GM21423 (cell line): ENCODE measurements at regions not wholly inside any gene's neighbourhood (a gene's known extent, or its start where the extent isn't known, plus 50 kb on each side); places are given as distances from the start of the nearest gene placed in this dataset.

Source experiments
- ATAC-seq: cut with Tn5 transposase; IDR thresholded peaks from one replicate; pipeline ENCODE4 v1.9.1; 2021; ENCODE audit warnings: mild to moderate bottlenecking, moderate library complexity; ENCODE audit not compliant: unreplicated experiment

DNA sequence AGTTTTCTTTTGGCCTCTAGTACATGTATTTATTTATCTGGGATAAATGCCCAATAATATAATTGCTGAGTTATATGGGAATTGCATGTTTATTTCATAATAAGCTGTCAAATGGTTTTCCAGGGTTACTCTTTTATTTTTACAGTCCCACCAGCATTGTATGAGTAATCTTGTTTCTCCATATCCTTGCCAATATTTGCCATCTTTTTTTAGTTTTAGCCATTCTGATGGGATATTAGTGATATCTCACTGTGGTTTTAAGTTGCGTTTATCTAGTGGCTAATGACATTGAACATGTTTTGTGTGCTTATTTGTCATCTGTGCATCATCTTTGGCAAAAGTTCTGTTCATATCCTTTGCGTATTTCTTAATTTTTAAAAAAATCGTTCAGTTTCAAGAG lies 372.8 kb upstream of the CCDC179 start:
- no peak for ATAC-seq

DNA sequence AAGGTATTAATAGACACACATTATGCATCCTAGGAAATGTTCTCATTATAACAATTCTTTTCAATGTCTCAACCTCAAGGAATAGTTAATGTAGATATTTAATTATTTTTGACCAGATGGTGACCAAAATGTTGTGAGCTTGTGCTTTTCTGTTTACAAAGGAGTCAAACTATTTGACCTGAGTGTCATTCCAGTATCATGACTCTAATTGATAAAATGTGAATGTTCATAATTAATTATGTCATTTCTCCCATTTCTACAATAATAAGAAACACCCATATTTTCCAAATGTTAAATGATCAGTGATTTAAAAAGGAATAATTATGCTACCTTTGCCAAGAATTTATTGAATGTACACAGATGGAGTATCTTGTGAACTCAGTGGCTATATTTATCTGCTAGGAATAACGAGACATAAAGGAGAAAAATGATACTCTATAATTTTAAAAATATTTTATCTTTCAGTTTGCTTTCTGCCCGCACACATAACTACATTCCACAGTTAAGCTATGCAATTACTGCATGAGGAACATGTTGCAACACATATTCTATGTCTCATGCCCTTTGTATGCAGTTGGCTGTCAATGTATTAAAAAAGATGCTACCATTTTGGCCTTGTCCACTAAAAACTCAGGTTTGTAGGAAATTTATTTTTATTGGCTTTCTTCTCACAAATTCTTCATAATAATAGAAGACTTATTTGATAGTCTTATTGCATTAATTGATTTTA lies 376.7 kb upstream of the CCDC179 start:
- no peak for ATAC-seq

DNA sequence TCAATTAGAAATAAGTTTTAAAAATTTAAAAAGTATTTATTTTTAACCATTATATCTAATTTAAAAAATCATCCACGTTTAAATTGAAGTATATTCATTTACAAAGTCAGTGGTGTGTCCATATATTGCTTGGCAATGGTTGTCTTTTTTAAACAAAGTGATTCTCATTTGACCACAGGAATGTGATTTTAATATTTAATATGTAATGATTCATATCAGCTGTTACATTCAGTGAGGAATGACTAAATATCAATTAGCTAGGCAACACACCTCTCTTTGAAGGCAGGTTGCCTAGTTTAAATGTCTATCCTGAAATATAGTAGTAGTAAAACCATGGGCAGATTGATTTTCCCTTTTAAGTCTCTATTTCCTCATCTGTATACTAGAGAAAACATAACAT lies 392.2 kb upstream of the CCDC179 start:
- ATAC-seq, result no peak

DNA sequence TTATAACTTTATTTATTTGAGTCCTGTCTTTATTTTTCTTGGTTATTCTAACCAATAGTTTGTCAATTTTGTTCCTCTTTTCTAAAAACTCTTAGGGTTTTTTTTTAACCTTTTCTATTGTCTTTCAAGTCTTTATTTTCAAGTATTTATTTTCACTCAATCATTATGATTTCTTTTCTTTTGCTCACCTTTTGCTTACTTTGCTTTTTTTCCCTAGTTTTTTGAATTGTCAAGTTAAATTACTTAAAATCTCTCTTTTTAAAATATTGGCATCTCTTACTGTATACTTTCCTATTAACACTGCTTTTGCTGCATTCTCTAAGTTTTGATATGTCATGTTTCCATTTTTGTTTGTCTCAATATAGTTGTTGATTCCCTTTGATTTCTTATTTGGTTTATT lies 396.8 kb upstream of the CCDC179 start:
- ATAC-seq, result no peak

DNA sequence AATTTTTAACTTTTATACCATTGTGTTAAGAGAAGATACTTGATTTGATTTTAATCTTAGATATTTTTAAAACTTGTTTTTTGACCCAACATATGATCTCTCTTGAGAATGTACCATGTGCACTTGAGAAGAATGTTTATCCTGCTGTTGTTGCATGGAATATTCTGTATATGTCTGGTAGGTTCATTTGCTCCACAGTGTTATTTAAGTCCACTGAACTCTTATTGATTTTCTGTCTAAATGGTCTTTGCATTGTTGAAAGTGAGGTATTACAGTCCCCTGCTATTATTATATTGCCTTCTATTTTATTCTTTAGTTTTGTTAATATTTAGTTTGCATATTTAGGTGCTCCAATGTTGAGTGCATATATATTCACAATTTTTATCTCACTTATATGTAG lies 397.3 kb upstream of the CCDC179 start:
- ATAC-seq, result no peak

DNA sequence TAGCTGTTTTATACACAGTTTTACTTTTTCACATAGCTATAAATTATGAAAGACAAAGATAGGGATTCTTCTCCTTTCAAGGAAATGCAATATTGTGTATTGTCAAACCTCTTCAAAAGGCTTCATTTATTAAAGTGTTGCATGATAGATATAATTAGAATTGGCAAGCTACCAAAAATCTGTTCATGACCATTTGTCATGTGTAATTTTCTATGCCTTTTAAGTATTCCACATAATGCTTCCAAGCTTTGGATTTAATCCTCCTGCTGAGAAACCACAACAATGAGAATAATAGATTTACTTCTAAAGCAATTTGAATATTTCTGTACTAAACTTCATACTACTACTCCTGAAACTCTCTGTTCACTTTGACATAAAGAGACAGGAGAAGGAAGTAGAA lies 403.2 kb upstream of the CCDC179 start:
- no peak for ATAC-seq

DNA sequence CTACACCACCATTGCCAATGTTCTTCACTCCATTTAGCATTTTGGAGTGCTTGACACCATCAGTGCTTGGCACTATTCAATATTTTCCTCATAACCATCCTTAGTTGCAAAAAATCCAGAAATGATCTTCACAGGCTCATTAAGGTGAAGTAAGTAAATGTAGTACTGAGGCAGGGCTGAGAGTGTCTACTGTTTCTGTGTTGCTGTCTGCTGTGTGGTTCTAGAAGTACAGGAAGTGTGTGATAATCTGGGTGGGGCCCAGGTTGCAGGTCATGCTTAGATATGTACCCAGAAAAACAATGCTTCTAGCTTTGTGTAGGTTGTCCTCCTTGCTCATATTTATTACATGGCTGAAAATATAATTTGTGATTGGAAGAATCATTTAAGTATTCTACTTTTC lies 411.8 kb upstream of the CCDC179 start:
- no peak for ATAC-seq

DNA sequence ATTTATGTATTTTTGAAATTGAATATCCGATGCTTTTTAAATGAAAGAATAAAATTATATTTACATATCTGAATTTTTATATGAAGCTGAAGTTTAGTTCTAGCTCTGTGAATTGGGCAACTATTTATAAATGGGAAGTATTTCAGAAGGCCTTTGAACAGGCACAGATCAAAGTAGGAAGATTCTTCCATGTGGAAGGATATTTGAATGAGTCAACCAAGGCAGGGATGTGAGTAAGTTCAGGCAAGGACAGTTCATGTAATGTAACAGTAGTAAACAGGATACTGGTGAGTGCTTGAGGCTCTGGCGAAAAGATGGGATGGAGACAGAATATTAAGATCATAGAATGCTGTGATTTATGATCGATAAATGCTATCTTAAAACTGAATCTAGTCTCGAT lies 417.8 kb upstream of the CCDC179 start:
- no peak for ATAC-seq

DNA sequence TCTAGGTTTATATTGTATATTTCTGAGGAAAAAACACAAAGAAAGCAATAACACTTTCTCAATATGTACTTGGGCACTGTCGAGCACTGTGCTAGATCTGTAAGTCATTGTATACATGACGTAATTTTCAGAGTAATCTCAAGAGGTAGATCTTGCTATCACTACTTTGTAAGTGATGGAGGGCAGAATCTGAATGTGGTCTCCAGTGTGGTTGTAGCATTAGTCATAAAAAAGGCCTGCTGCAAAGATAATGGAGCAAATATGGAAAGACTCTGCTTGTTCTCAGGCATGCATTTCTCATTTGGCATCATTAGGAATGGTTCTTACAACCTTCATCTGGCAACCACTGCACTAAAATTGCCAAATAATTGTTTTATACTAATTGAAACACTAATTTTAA lies 419.8 kb upstream of the CCDC179 start:
- ATAC-seq, result no peak

DNA sequence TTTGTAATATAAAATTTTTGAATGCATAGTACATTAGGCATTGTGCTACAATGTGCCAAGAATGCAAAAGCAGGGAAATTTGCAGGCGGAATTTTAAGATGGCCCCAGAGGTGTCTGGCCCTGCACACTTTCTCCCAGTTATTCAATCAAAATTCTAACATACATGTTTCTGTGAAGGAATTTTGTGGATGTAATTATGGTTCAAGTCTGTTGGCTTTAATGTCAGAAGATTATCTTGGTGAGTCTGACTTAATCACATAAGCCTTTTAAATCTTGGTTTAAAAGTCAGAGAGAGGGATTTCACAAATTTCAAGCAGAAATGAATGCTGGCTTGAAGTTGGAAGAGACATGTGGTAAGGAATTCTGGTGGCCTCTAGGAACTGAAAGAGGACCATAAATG lies 423.4 kb upstream of the CCDC179 start:
- ATAC-seq, result no peak

DNA sequence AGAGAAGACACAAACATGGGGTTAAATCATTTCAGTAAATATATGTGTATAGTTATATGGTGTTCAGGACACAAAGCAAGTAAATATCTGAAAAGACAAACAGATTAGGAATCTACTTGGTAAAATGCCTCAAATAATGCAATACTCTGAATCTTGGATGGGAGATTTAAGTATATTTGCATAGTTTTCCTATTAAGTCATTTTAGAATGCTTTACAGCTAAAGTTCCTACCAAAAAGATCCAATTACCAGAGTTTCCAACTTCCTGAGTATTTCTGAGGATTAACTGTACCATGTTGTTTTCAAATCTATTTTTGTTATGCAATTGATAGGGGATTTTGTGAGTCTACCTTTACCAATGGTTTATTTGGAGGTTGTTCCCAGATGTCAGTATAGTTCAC lies 424.4 kb upstream of the CCDC179 start:
- ATAC-seq, result no peak

DNA sequence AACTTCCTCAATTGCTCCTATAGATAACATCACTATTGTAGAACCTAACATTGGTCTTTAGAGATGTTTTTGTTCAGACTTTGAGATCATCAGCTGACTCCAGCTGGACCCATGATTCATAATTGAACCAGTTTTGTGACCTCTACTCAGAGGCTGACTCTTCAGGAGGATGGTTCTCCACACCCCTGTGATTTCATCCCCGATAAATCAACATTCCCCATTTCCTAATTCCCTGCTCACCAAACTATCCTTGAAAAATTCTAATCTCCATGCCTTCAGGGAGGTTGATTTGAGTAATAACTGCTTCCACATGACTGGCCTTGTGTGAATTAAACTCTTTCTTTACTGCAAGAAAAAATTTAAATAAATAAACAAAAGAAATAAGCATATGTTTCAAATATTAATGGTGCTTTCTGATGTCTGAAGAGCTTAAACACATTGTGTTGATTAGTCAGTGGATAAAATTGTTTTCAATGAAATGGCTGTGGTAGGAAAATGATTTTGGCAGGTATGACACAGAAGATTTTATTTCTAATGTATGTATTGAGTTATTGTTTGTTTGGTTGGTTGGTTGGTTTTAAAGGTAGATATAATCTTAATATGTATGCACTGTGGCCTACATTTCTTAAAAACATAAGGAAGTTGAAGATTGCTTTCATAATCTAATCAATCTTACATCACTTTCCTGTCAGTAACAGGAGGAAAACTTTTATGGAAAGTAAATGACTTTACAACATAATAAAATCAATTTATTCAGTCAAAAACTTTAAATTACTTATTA lies 427.9 kb upstream of the CCDC179 start:
- ATAC-seq, result no peak

DNA sequence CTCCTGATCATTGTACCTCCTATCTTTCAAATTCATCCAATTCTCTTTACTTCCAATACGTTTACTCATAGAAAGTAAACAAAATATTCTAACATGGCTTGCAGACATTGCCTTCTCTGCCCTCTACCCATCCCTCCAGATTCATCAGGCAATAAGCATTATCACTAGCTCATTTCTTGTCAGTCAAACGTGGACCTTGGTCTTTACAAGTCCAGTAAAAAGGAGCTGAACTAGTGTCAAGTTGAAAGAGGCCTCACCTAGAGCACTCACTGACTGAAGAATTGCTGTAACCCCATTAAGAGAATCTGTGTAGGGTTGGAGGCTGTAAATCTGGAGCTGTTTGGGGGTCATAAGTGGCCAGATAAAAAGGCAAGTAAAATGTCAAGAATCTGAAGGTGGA lies 435.0 kb upstream of the CCDC179 start:
- no peak for ATAC-seq

DNA sequence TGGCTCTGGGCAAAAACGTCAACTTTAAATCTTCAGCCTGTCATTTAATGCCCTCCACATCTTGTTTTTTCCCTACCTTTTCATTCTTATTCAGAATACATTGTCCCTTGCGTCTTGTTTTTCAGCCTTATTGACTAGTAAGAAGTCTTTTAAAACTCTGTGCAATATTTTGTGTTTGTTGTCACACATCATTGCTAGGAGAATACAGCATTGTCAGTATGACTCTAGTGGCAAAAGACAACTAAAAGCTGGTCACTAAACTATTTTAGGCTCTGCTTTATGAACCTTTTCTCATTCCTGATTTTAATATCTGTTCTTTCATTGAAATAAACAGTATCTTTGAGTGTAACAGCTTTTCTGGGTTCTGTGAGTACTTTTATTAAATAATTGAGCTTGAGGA lies 447.8 kb upstream of the CCDC179 start:
- ATAC-seq, result no peak

DNA sequence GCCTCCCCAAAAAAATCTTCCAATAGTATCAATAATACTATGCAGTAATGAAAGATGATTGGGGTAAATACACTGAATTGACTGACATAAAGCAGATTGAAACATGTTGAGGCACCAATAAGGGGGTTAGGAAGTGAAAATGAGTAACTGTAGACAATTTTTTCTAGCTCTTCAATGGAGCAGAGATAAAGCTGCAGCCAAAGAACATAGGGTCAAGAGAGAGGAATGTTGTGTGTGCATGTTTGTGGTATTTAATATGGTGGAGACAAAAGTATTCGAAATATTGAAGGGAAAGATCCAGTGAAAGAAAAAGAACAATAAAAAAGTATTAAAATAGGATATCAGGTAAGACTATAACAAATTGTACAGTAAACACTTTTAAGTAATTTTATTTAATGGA lies 450.0 kb upstream of the CCDC179 start:
- ATAC-seq, result no peak

DNA sequence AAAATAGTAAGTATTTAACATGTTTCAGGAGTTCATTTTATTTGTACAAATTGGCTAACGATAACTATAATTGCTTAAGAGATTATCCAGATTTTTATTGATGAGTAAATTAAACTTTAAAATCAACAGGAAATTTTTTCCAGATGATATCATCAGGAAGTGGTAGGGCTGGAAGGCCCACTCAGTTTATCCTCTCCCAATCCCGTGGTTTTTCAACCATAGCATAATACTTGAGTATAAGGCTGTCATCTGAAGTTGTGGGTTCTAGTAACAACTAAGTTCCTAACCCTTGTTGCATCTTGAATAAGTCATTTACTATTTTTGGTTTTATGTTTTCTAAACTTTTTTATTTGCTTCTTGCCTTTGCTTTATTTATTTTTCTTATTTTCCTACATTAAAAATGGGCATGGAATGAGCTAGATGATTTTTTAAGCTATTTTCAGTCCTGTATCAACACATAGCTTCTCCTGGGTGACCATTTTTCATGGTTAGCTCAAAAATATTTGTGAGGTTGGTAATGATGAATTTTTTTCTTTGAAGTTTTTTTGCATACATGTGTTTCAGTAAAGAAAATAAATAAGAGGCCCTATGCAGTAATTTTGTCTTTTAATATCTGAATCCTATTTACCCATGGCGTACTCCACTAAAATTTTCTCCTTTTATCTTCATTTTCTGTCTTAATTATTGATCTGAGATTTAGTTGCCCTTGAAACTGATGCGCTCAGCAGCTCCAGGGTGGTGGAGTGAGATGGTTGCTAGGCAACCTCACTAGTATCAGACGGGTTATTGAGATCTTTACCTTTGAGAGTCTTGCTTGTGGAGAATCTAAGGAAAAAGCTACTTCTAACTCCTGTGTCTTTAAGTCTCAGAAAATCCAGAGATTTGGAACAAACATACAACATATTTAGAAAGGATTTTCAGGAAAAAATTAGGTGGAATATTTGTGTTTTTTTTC lies 452.0 kb upstream of the CCDC179 start:
- no peak for ATAC-seq

DNA sequence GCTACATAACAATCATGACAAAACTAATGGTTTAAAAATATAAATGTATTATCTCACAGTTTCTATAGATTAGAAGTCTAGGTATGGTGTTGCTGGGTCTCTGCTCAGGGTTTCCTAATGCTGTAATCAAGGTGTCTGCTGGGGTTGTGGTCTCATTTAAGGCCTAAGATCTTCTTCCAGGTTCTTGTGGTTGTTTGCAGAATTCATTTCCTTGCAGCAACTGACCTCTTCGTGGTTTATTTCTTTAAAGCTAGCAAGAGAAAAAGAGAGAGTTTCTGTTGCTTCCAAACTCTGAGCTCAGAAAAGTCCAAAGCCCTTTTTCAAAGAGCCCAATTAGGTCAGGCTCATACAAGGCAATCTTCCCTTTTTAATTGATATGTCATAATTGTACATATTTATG lies 452.7 kb upstream of the CCDC179 start:
- ATAC-seq, result no peak

DNA sequence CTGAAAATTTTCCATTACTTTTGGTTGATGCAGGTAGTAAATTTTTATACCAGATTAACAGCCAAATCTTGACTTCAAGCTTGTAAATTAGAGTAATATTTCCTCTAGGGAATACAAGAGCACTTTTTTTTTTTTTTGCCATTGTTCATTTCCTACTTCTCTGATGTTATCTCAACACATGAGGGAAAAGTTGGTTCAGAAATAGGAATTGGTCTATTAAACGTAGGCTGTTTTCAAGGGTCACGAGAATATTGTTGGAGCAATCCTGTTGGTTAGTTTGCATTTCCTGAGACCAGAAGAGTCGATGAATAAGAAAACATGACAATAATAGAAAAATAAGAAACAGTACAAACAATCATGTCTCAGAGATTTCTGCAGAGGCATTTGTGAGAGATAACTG lies 453.9 kb upstream of the CCDC179 start:
- ATAC-seq, result no peak

DNA sequence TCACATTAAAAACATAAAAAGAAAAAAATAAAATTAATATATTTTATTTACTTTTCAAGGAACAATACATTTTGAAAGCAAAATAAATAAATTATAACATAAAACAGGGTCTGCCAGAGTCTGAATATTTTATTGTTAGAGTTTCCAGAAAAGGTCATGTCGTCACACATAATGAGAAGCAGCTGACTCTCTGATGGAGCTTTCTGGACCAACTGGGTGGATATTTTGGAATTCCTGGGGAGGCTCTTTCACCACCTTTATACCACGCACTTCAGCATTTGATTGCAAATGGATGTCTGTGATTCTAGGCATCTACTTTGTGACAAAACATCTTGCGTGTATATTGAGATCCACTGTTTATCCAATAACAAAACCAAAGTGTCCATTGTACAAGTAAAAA lies 455.0 kb upstream of the CCDC179 start:
- no peak for ATAC-seq

DNA sequence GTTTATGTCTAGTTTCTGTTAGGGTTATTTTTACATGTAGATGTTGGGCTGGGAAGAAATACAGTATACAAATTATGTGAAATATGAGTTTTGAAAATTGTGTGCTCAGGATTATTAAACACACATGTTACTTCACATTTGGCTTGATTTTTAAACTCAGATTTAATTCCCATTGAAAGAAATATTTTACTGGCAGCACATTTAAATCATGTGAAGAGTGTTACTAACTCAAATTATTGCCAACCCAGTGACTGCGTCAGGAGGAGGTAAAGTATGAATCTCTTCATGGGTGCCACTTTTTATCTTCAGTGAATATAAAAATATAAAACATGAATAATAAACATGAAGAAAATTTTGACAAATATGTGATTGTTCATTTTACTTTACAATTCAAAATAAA lies 457.5 kb upstream of the CCDC179 start:
- ATAC-seq, result no peak

DNA sequence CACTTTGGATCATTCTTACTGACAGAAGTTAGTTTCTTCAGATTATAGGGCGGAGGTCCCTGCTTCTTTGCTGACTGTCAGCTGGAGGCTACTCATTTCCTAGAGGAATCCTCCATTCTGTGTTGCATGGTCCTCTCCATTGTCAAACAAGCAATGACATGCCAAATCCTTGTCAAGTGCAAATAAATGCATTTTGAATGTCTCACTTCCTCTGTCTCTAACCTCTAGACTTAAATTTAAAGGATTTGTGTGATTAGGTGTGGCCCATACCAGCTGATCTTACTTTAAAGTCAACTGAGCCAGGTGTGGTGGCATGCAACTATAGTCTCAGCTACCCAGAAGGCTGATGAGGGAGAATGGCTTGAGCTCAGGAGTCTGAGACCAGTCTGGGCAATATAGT lies 458.4 kb upstream of the CCDC179 start:
- ATAC-seq, result no peak

DNA sequence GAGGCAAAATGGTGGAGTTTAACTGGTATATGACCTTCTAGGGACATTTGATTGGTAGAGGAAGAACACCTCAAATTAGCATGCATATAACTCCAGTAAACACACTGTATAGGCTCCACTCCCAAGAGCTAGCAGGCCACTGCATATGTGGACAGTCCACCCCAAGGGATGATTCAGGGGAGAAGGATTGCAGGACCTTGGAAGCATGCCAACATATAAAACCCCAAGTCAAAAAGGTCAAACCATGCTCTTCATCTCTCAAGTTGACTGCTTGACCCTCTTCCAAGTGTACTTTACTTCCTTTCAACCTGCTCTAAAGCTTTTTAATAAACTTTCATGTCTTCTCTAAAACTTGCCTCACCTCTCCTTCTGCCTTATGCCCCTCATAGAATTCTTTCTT lies 459.9 kb upstream of the CCDC179 start:
- ATAC-seq, result no peak
